Lower leg skin (tissue), 3 donors: ENCODE measurements at regions not wholly inside any gene's neighbourhood (a gene's known extent, or its start where the extent isn't known, plus 50 kb on each side); places are given as distances from the start of the nearest gene placed in this dataset.

Source experiments
- POLR2A ChIP-seq, 2 donors: fragments of 450-650 bp; IDR thresholded peaks; one replicate each; pipeline ENCODE4 v1.6.1; 2016 to 2017; ENCODE audit warnings: antibody characterized with exemption in 2 of 2, mild to moderate bottlenecking in 1 of 2, moderate library complexity in 1 of 2
- TF ChIP-seq, protein P1 (sequence below), 3 donors: fragments of 450-650 bp; IDR thresholded peaks; one replicate each; pipeline ENCODE4 v1.5.1; 2016; ENCODE audit warnings: antibody characterized with exemption in 3 of 3, mild to moderate bottlenecking in 3 of 3, moderate library complexity in 2 of 3

DNA sequence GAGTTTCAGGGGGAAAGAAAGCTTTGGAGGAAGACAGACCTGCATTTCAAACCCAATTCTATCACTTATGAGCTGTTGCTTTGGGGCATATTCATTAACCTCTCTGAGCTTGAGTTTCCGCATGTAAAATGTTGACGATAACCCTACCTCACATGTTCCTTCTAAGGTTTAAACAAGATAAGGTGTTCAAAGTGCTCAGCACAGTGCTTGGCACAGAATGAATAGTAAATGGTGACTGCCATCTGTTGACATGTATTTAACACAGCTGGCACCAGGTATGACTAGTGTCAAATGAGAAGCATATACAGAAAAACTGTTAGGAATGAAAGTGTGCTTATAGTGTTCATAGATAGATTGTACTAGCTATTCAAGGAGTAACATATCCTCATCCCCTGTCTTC, 155.5 kb downstream of the PTGER3 start:
- TF ChIP-seq, protein P1, sequence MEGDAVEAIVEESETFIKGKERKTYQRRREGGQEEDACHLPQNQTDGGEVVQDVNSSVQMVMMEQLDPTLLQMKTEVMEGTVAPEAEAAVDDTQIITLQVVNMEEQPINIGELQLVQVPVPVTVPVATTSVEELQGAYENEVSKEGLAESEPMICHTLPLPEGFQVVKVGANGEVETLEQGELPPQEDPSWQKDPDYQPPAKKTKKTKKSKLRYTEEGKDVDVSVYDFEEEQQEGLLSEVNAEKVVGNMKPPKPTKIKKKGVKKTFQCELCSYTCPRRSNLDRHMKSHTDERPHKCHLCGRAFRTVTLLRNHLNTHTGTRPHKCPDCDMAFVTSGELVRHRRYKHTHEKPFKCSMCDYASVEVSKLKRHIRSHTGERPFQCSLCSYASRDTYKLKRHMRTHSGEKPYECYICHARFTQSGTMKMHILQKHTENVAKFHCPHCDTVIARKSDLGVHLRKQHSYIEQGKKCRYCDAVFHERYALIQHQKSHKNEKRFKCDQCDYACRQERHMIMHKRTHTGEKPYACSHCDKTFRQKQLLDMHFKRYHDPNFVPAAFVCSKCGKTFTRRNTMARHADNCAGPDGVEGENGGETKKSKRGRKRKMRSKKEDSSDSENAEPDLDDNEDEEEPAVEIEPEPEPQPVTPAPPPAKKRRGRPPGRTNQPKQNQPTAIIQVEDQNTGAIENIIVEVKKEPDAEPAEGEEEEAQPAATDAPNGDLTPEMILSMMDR (IDR thresholded peaks at IDR 0.05): no peak
- TF ChIP-seq POLR2A (IDR thresholded peaks at IDR 0.05): no peak
